ENCODE measurements at regions not wholly inside any gene's neighbourhood (a gene's known extent, or its start where the extent isn't known, plus 50 kb on each side); places are given as distances from the start of the nearest gene placed in this dataset.

- no peak for DNase-seq (ENCODE audit: low spot score)
Observed at GRCh38 chr10:37685741-37686683, 171.4 kb downstream of the ZNF248 start.

DNA sequence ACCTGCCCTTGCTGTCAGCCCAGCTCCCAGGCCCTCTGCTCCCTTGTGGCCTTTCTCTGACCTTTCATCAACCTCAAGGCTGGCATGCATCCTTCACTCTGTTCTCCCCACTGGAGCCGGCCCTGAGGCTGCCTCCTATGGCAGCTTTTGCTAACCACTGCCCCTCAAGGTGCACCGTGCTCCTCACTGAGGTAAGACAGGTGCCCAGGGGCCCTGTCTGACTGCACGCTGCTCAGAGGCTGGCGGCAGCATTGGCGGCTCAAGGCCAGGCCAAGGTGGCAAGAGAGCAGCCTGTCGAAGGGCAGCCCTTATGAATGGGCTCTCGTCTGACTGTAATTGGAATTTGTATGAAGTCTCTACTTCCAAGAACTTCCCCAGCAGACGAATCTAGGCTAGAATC lies 172.6 kb downstream of the ZNF248 start:
- no peak for DNase-seq (ENCODE audit: low spot score)

DNA sequence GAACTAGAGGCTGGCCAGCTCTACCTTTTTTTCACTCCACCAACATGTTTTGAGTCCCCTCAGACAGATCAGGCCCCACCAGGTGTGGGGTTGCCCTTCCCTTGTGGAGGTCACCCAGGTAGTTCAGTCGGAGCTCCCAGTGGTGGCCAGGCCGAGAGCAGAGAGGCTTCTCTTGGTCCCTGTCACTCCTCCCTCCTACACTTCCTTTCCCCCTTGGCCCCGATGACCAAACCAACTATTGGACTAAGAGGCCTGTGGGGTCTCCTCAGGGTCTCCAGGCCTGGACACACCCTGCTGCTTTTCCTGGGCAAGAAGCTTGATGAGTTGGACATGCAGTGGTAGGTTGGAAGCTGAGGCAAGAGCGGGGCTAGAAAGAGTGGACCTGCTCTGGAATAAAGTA lies 174.8 kb downstream of the ZNF248 start:
- no peak for DNase-seq (ENCODE audit: low spot score)

GRCh38 chr10:37681617-37681999 lies 175.8 kb downstream of the ZNF248 start:
- no peak for DNase-seq (ENCODE audit: low spot score)

- no peak for DNase-seq (ENCODE audit: low spot score)
Observed at GRCh38 chr10:37680716-37681616, 176.4 kb downstream of the ZNF248 start.

- no peak for DNase-seq (ENCODE audit: low spot score)
Observed at GRCh38 chr10:37680243-37680683, 177.1 kb downstream of the ZNF248 start.

DNA sequence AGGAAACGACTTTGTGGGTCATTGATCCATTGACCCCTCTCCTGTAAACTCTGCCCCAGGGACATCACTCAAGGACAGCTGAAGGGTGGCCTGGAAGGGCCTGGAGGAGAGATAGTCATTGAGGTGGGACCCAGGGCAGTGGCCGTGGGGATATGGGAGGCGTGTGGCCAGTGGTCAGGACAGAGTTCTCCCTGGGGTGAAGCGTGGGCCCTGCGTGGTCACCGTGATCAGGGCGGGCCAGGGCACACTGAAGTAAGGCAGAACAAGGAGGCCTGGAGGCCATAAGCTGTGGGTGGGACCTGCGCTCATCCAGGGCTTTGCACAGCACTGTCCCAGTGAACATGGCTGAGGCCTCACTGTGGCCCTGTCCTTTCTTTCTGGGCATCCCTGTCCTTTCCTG lies 177.9 kb downstream of the ZNF248 start:
- DNase-seq (ENCODE audit: low spot score) = no peak

DNA sequence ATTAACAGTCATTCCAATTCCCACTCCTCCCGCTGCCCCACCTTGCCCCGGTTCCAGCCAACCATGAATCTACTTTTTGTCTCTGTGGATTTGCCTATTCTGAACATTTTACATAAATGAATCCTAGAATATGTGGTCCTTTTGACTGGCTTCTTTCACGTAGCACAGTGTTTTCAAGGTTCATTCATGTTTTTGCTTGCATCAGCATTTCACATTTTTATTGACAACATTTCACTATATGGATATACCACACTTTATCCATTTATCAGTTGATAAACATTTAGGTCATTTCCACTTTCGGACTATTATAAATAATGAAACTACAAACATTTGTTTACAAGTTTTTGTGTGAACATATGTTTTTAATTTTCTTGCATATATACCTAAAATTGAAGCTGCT lies 182.0 kb downstream of the ZNF248 start:
- no peak for DNase-seq (ENCODE audit: low spot score)

- no peak for DNase-seq (ENCODE audit: low spot score)
Observed at GRCh38 chr10:37671802-37672201, 185.6 kb downstream of the ZNF248 start.

DNA sequence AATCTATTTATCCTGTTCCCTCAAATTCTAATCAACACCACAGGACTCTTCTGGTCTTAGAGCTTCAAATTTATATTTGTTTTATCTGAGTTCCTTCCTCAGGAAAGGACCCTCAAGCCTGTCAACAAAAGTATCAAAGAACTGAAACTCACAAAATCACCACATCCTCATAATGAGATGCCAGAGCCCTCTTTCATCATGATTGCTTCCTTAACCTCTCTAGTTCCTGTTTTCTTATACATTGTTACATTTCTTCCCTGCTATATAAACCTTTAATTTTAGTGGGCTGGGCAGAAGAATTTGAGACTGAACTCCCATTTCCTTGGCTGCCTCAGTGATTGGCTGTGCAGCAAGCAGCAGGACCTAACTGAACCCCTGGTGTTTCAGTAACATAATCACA lies 189.7 kb downstream of the ZNF248 start:
- DNase-seq (ENCODE audit: low spot score) = no peak

DNA sequence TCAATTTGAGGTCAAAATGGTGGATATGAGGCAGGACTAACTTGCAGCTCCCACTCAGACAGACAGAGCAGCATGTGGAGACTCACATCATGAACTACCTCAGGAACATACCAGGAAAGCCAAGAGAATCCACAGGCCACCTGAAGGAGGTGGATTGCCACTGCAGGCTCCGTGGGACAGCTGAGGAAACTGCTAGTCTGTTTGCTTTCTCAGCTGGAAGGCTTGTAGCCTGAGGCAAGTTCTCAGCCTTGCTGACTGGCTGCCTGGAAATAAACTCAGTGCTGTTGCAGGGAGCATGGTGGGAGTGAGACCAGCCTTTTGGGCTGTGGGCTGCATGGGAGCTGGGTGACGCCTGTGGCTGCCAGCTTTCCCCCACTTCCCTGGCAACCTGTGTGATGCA lies 202.9 kb downstream of the ZNF248 start:
- DNase-seq (ENCODE audit: low spot score) = no peak

DNA sequence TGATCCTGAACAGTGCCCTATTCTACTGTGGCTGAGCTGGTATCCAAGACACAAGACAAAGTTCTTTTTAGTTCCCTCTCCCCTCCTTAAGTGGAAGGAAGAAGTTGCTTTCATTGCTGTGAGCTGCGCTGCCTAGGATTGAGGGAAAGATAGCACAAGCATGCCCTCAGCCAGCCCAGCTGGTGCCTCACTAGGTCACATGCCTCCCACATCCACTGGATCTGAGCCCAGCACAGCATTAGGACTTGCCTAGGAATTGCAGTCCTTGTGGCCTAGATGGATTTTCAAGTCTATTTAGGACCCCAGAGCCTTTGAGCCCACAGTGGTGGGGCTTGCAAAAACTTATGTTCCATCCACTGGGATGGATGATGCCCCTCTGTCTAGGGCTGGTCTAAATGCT lies 214.2 kb downstream of the ZNF248 start:
- DNase-seq (ENCODE audit: low spot score) = no peak

DNA sequence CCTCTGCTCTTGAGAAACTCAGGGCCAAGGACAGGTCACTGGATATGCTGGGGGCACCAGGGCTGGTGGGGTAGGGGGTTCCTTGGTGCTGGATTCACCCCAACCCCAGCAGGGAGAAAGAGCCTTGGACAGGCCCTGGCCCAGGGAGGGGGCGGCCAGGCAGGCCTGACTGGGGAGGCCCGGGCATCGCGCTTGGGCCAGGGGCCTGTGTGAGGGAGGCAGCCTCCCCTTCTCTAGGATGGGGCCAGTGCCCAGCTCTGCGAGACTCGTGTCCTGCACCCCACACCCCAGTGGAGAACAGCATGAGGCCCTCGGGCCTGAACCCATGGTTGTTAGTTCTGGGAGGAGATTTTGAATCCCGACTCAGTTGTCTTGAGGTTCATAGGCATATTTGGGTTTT lies 217.1 kb downstream of the ZNF248 start:
- no peak for DNase-seq (ENCODE audit: low spot score)

- no peak for DNase-seq (ENCODE audit: low spot score)
Observed at GRCh38 chr10:37639200-37639599, 218.2 kb downstream of the ZNF248 start.

GRCh38 chr10:37638569-37638968 lies 218.8 kb downstream of the ZNF248 start:
- DNase-seq (ENCODE audit: low spot score) = no peak

GRCh38 chr10:37634351-37634880 lies 223.0 kb downstream of the ZNF248 start:
- no peak for DNase-seq (ENCODE audit: low spot score)

DNA sequence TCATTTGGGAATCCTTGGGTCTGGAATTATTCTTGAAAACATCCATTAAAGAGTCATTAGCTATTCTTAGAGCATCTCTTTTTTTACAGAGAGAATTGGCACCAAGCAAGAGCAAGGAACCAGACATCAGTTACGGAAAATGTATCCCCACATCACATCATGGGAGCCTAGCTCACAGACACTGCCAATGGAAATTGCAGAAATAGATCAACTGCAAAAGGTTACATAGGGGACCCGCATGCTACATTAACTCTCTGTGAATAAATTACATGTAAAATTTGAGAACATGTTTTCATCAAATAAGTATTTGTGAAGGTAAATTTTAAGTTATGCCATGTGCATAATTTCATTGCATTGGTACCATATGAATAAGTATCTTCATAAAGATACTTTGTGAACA lies 224.8 kb downstream of the ZNF248 start:
- no peak for DNase-seq (ENCODE audit: low spot score)

- no peak for DNase-seq (ENCODE audit: low spot score)
Observed at GRCh38 chr10:37623506-37623905, 233.9 kb downstream of the ZNF248 start.

GRCh38 chr10:37619336-37619735 lies 238.1 kb downstream of the ZNF248 start:
- no peak for DNase-seq (ENCODE audit: low spot score)

DNA sequence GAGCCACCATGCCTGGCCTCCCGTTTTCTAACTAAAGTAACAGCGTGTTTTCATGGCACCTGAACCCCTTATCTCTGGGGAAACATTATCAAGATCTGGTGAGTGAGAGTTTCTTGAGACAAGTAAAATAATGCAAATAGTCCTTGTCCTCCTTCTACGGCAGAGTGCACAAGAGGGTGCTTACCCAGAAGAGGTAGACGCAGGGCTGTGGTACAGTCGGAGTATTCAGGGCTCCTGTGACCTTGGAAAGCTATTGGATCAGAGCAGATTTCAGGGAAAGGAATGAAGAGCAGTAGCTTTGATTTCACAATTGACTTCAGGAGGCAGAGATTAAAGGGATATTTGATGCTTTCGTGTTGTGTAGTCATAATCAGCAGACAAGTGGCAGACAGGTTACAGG lies 269.1 kb downstream of the ZNF248 start:
- DNase-seq (ENCODE audit: low spot score) = no peak

GRCh38 chr10:37584643-37585042 lies 272.8 kb downstream of the ZNF248 start:
- no peak for DNase-seq (ENCODE audit: low spot score)

GRCh38 chr10:37582237-37582636 lies 275.2 kb downstream of the ZNF248 start:
- DNase-seq (ENCODE audit: low spot score) = no peak

GRCh38 chr10:37576154-37576553 lies 281.3 kb downstream of the ZNF248 start:
- no peak for DNase-seq (ENCODE audit: low spot score)
